Left colon (tissue), 2 donors: ENCODE measurements at regions not wholly inside any gene's neighbourhood (a gene's known extent, or its start where the extent isn't known, plus 50 kb on each side); places are given as distances from the start of the nearest gene placed in this dataset.

Experiments used
- ATAC-seq: fragments of 200-7000 bp; cut with Tn5 transposase; one replicate; pipeline ENCODE4 v1.9.1; 2020; ENCODE audit warnings: mild to moderate bottlenecking, moderate library complexity
- DNase-seq, 2 donors: peaks; one replicate each; pipeline ENCODE4 v3.0.0-alpha.2; 2020
- intact Hi-C, 2 donors: fragments of 100-400 bp; cut with DNase I in 1 of 2; cut with micrococcal nuclease in 1 of 2; formaldehyde crosslinking; loops; one replicate each; pipeline versions ENCODE4 v1.11.2 to v1.14.0; 2022; cut with DNase I, micrococcal nuclease
- donor health status: DM: no; HTN: no; CAD: no.
- donor health status: DM: yes; HTN: yes; CAD: no.

- no peak for ATAC-seq
- peak in 1 of 2 donors; percentile 14 for DNase-seq
- intact Hi-C loops = no loop called here
Observed at GRCh38 chr14:23694949-23695663, 58.9 kb downstream of the DHRS2 start.

- DNase-seq = no peak
- ATAC-seq = no peak
- intact Hi-C loops = no loop called here
Observed at GRCh38 chr14:23695664-23695999, 59.5 kb downstream of the DHRS2 start.

DNA sequence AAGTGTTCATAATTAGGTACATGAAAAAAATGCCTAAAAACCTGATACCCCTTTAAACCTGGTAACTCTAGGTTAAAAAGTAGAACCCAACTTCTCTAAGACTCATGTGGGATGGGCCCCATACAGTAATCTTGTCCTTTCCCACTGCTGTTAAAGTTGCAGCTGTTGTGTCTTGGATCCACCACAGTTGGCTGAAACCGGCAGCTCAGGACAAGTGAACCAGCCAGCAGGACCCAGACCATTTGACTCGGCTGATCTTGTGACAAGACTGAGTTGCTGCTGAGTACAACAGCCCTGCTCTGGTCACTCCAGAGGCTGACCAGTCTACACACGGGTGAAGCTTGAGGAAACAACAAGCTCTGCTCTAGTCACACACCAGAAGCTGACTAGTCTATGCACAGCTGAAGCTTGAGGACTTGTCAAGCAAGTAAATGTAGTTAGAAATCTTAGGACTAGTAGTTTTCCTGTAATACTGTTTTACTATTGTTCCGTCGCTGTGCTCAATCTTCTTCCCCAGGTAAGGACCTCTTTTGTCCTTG lies 60.6 kb downstream of the DHRS2 start:
- no peak for ATAC-seq
- DNase-seq = no peak
- intact Hi-C loops = no loop called here

- DNase-seq = no peak
- no peak for ATAC-seq
- intact Hi-C loops = no loop called here
Observed at GRCh38 chr14:23697680-23698079, 61.5 kb downstream of the DHRS2 start.

- ATAC-seq (no peak), DNase-seq (no peak)
- intact Hi-C loops = no loop called here
Observed at GRCh38 chr14:23702656-23703426, 66.7 kb downstream of the DHRS2 start.

- DNase-seq (no peak), ATAC-seq (no peak)
- intact Hi-C loops = no loop called here
Observed at GRCh38 chr14:23704890-23705289, 68.7 kb downstream of the DHRS2 start.

DNA sequence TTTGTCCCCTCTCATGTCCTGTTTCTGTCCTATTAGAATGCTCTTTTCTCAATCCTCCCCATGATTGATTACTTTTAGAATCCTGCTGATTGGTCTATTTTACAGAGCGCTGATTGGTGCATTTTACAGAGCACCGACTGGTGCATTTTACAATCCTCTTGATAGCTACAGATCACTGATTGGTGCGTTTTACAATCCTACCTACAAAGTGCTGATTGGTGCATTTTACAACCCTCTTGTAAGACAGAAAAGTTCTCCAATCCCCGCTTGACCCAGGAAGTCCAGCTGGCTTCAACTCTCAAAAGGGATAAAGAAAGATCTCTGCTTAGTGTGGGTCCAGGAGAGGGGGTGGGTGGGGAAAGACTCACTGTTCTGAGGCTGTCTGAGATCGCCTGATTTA lies 71.3 kb downstream of the DHRS2 start:
- ATAC-seq = no peak
- intact Hi-C loops = no loop called here
- DNase-seq = no peak

- ATAC-seq (no peak), DNase-seq (no peak)
- intact Hi-C loops = no loop called here
Observed at GRCh38 chr14:23708343-23708742, 72.2 kb downstream of the DHRS2 start.

DNA sequence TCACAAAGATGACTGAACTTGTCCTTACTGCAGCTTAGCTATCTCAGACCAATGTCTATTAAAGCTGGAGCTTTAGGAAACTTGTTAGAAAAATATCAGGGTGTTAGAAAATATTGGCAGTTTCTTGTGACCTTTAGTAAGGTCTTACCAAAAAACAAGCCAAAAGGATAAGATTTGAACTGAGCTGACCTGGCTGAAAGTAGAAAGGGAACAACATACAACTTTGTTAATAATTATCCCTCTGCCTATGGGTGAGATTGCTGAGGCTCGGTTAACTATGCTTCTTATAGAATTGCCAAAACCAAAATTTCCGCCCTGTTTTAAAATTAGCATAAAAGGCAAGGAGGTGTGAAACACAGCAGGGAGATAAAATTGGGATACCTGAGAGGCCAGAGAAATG lies 73.8 kb downstream of the DHRS2 start:
- intact Hi-C loops = no loop called here
- no peak for DNase-seq
- ATAC-seq = no peak

DNA sequence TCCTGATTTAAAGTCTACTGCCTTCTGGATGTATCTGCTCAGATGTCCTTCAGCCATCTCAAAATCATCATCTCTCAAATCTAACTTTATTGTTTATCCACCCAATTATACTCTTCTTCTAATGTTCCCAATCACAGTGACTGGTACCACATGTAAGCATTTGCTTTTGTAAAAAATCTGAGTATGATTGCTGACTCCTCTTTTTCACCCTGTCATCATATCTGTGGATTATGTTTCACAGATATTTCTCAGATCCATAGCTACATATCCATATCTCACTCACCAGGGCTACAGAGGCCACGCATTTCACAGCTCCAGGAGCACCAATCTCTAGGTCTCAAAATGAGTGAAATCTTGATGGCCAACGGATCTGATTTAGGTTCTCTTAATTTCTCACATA lies 76.1 kb downstream of the DHRS2 start:
- intact Hi-C loops = no loop called here
- DNase-seq = no peak
- no peak for ATAC-seq

- ATAC-seq (no peak), DNase-seq (no peak)
- intact Hi-C loops = no loop called here
Observed at GRCh38 chr14:23719225-23719985, 83.2 kb downstream of the DHRS2 start.

DNA sequence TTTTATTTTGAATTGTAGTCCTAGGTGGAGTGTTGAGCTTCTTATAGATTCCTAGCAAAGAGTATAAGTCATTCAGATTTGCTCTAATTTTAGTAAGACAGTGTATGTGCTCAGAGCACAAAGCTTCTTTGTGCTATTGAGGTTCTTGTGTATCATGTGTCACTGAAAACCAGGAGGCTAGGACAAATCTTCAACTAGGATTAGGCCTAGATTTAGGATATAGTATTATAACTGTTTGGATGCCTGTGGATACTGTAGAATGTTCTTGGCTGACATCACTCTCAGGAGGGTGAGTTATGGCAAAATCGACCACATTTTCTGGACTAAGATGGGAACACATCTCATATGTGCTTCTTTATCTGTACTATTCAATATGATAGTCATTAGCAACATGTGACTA lies 86.5 kb downstream of the DHRS2 start:
- DNase-seq = no peak
- ATAC-seq = no peak
- intact Hi-C loops = no loop called here

DNA sequence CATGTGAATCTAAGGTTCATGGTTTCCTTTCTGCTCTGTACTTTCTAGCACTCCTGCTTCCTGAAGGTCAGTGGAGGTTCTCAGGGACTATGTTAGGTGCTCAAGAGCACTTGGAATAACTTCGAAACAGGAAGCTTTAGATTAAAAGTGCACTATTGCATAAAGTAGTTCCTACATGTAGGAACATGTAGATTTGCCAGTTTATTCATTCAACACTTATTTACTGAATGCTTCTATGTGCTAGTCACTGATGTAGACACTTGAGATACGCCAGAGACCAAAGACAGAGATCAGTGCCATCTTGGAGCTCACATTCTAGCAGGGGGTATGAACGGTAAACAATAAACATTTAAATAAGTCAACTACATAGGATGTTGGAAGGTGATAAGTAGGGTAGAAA lies 87.7 kb downstream of the DHRS2 start:
- no peak for DNase-seq
- intact Hi-C loops = no loop called here
- ATAC-seq = no peak

DNA sequence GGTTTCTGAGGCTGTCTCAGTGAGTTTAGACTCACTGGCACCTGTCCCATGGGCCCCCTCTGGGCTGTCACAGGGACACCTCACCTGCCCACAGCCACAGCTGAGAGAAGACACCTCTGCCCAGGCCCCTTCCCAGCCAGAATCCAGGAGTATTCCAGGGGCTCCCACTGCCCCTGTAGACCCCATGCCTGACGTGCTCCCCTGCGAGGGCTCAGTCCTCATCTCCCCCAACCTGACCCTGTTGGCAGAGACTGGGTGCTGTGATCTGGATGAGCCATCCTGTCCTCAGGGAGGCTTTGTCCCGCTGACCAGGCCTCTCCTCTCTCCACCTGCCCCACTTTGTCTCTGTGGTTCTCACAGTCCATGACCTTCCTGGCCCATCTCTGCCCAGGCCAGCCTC lies 89.4 kb downstream of the DHRS2 start:
- intact Hi-C loops = no loop called here
- no peak for DNase-seq
- ATAC-seq = no peak

GRCh38 chr14:23725980-23726710 lies 90.0 kb downstream of the DHRS2 start:
- ATAC-seq (no peak), DNase-seq (no peak)
- intact Hi-C loops = no loop called here

- ATAC-seq = peak; percentile 93
- intact Hi-C loops = no loop called here
- DNase-seq = no peak
Observed at GRCh38 chr14:23727566-23728335, 91.6 kb downstream of the DHRS2 start.

- ATAC-seq (no peak), DNase-seq (no peak)
- intact Hi-C loops = no loop called here
Observed at GRCh38 chr14:23728791-23729190, 92.6 kb downstream of the DHRS2 start.

- no peak for ATAC-seq
Observed at GRCh38 chr14:23729720-23730387, 93.7 kb downstream of the DHRS2 start.

More at GRCh38 chr14:23729720-23730387, 93.7 kb downstream of the DHRS2 start:
- DNase-seq = no peak
- intact Hi-C loops = no loop called here
